ENCODE measurements at regions not wholly inside any gene's neighbourhood (a gene's known extent, or its start where the extent isn't known, plus 50 kb on each side); places are given as distances from the start of the nearest gene placed in this dataset.

GRCh38 chr4:163638909-163639308 is 144.4 kb downstream of the TMA16 start:
- H3K4me3 ChIP-seq (ENCODE audit: control insufficient read depth, low read depth, low read length) = no peak overlapping the region
- no peak for TF ChIP-seq CTCF (conservative IDR thresholded peaks at IDR 0.05; ENCODE audit: control insufficient read depth, insufficient read depth, low read depth, low read length)
- DNase-seq (ENCODE audit: low read depth) = peak; percentile 15

GRCh38 chr4:163649557-163650091 is 155.1 kb downstream of the TMA16 start:
- H3K4me3 ChIP-seq (ENCODE audit: control insufficient read depth, low read depth, low read length) = no peak overlapping the region
- DNase-seq (ENCODE audit: low read depth) = no peak
- no peak for TF ChIP-seq CTCF (conservative IDR thresholded peaks at IDR 0.05; ENCODE audit: control insufficient read depth, insufficient read depth, low read depth, low read length)

GRCh38 chr4:163651761-163652160 is 157.3 kb downstream of the TMA16 start:
- no peak for TF ChIP-seq CTCF (conservative IDR thresholded peaks at IDR 0.05; ENCODE audit: control insufficient read depth, insufficient read depth, low read depth, low read length)
- H3K4me3 ChIP-seq (ENCODE audit: control insufficient read depth, low read depth, low read length) = no peak overlapping the region
- DNase-seq (ENCODE audit: low read depth) = peak; percentile 2

- TF ChIP-seq CTCF (conservative IDR thresholded peaks at IDR 0.05; ENCODE audit: control insufficient read depth, insufficient read depth, low read depth, low read length) = no peak
- DNase-seq (ENCODE audit: low read depth) = no peak
- no peak overlapping the region for H3K4me3 ChIP-seq (ENCODE audit: control insufficient read depth, low read depth, low read length)
Observed at GRCh38 chr4:163654621-163655020, 160.1 kb downstream of the TMA16 start.

GRCh38 chr4:163660636-163661035 is 166.1 kb downstream of the TMA16 start:
- TF ChIP-seq CTCF (conservative IDR thresholded peaks at IDR 0.05; ENCODE audit: control insufficient read depth, insufficient read depth, low read depth, low read length) = no peak
- DNase-seq (ENCODE audit: low read depth) = no peak
- no peak overlapping the region for H3K4me3 ChIP-seq (ENCODE audit: control insufficient read depth, low read depth, low read length)

- no peak for TF ChIP-seq CTCF (conservative IDR thresholded peaks at IDR 0.05; ENCODE audit: control insufficient read depth, insufficient read depth, low read depth, low read length)
- H3K4me3 ChIP-seq (ENCODE audit: control insufficient read depth, low read depth, low read length) = no peak overlapping the region
- DNase-seq (ENCODE audit: low read depth) = no peak
Observed at GRCh38 chr4:163662768-163663167, 168.3 kb downstream of the TMA16 start.

Measured in fibroblast of mammary gland (primary cell).